Stromal cell of bone marrow (primary cell): ENCODE measurements at regions not wholly inside any gene's neighbourhood (a gene's known extent, or its start where the extent isn't known, plus 50 kb on each side); places are given as distances from the start of the nearest gene placed in this dataset.
"Not testable (repeated sequence)": the region's sequence is repeated elsewhere in the genome, so short reads cannot be mapped to it uniquely, and the experiment has no call there.

ENCODE experiments used
- DNase-seq: peaks from one replicate; pipeline ENCODE4 v3.0.0-alpha.2; 2012; ENCODE audit warnings: low read depth

DNA sequence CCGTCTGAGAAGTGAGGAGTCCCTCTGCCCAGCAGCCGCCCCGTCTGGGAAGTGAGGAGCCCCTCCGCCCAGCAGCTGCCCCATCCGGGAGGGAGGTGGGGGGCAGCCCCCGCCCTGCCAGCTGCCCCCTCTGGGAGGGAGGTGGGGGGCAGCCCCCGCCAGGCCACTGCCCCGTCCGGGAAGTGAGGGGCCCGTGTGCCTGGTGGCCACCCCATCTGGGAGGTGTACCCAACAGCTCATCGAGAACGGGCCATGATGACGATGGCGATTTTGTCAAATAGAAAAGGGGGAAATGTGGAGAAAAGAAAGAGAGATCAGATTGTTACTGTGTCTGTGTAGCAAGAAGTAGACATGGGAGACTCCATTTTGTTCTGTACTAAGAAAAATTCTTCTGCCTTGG lies 208.8 kb downstream of the KDM5D start:
- not testable (repeated sequence) for DNase-seq

DNA sequence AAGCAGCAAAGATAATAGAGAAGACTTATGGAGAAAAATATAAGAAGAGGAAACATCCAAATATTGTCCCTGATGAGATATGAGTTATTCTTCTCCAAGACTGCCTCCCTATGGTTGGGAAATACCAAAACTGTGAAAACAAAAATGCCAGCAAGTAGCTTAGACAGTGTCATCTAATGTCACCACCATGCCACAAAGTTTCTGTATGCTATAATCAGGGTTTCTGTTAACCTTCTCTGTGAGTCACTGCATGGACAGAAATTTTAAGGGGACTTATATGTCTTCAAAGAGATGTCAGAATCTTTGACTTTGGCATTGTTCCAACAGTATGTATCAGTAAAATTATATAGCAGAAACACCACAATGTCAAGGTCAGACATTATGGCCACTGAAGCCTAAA lies 222.6 kb downstream of the KDM5D start:
- DNase-seq, result no peak

DNA sequence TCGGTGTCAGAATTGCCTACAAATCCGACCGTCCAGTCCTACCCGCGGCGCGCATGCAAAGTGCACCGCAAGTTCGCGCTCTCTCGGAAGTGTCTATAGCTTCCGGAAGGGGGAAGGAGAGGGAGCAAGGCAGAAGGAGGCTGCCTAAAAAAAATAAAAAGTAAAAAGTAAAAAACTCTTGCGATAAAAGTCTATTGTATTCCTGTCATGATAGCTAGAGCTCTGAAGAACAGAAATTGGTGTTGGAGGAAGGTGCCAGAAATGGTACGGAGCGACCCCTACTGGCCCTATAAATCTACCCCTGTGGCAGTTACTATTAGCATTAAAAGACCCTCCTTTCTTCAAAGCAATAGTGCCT lies 241.5 kb downstream of the KDM5D start:
- DNase-seq, result no peak

DNA sequence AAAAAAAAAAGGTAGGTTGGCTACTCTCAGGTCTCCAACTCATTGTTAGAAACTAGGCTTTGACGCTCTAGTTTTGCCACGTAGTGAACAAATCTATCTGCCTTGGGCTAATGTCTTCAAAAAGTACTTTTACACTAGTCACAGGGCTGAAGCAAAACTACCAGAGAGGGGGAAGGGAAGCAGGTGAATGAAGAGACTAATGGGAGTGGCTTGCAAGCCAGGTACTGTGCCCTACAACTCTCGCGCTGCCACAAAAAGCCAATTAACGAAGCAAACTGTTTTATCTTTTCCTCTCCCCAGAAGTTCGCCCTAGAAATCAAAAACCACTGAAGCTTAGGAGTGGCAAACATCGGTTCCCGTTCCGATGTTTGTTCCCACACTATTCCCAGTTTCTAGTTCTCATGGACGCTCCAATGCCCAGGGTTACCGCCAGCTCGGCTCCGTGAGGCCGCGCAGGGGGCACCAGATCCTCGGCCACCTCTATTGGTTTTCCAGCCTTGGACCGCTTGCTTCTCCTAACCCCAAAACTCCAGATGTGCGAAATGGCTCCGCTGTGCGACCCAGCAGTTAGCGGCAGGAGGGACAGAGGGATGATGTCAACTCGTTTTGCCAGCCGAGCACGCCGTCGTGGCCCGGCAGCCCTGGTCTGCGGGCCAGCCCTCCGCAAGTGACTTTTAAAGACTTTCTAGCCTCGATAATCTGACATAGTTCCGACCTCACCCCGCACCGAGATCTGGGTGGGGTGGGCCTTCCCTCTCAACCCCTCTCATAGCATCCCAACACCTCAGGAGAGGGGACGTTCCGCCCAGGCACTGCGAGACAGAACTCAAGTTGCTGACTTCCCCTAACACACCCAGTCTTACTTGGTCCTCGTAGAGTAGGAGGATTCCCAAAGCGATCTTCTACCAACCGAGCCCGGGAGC lies 242.1 kb downstream of the KDM5D start:
- no peak for DNase-seq

DNA sequence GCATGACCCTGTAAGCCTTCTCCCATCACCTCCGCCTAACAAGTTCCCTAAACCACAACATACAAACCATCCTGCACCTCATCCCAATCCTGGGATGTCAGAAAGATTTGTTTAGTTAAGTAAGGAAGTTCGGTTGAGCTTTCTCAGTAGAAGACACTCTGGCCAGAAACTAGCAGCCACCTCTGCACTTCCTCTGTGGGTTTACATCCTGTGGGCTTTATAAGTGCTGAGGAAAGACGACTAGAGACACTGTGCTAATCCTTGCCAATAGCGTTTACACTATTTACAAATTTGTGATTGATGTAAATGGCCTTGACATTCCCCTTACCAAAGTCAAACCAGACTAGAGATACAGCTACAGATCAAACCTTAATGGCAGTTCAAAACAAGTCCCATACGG lies 246.0 kb downstream of the KDM5D start:
- no peak for DNase-seq

DNA sequence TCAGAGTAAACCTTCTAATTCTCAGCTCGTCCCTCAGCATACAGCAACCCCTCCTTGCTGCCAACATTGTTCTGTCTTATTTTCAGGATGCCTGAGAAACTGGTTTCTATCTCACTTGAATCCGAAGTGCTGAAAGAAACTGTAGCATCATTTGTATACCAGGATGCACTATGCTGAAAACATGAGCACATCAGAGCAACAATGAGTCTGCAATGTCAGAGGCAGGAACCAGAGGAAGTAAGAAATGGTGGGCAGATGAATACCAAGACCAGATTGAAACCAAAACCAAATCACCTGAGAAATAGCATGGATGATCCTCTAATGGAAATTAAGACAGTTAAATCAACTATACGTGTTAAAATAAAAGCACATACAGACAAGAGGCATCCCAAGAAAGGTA lies 257.0 kb downstream of the KDM5D start:
- no peak for DNase-seq

DNA sequence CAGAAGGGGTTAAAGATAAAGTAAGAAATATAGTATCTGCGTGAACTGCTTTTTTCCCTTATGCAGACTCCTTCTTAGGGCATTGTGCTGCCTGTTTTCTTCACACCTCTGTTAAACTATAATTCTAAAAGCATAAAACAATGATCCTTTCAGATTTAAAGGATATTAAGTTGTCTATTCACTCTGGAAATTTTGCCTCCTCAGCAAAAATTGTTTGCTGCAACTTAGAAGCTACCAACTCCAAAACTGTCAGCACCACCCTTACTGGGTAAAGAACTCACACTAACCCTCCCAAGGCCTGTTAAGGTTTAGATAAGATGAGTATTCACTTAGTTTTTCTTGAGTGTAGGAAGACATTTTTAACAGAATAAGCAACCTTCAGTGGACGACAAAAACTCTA lies 259.5 kb downstream of the KDM5D start:
- DNase-seq, result no peak

DNA sequence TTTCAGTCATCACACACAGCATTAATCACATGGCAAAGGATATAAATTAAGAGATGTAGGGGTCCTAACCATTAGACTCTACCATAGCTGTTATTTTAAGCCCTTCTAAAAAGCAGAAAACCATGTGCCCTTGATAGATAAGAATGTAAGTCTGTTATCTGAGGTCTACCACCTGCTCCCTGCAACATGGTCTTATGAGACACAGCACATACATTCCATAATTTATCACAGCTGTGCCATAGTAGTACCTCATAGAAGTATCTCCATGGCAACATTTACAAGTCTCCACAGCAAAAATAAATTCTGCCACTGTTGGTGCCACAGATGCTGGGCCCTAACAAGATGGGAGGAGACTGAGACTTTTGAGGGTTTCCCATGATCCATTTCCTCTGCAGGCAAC lies 265.4 kb downstream of the KDM5D start:
- no peak for DNase-seq

DNA sequence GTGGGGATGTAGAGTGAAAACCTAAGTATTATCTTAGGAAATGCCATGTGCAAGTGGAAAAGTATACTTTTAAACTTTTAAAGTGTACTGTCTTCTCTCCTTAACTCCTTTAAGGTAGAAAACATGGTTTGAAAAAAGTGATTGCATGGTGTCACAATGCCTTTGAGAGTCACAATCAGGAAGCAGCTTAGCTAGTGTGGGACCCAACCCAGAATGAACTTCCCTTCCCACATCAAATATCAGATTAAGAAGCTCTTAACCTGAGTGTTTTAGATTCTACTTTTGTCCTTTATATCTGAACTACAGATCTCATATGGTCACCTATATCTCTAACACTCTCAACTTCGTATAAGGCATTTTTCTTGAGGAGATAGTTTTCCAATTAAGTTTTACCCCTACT lies 266.6 kb downstream of the KDM5D start:
- no peak for DNase-seq

DNA sequence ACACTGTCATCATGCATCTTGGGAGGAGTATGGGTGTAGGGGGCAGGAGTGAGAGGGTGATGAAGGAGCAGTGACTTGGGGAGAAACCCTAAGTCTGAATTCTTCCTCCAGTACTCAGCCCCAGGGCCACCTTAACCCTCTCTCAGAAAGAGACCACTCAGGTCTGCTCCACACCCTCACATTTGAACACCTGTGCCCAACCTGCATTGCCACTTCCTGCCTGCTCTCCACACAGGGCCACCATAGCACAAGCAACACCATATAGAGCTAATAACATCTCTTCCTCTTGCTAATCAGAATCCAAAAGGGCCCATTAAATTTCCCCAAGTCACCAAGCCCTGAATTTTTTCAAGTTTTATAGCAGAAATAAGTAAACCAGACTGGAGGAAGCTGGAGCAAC lies 278.7 kb downstream of the KDM5D start:
- DNase-seq, result no peak

DNA sequence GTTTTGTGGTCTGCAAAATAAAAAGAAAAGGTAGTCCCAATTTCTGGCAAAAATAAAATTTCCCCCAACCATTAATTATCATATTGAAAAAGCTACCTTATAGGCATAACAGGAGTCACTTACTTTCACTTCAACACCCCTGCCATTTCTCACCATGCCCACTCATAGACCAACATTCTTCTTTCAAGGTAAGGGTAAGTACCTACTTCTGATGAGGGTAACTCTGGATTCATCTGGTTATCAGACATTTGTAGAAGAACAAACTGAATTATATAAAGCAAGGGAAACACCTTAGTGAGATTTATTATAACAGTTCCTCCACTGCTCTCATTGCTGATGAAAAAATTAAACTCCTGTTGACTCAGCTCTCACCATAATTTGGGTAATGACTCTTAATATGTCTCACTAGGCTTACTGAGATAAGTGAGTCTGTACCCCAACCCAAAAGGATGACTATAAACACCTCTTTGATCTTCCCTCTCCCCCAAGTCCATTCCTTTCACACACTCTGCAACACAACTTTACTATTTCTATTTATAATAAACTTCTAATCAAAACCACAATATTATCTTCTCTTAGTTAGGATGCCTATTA lies 287.6 kb downstream of the KDM5D start:
- DNase-seq, result no peak

DNA sequence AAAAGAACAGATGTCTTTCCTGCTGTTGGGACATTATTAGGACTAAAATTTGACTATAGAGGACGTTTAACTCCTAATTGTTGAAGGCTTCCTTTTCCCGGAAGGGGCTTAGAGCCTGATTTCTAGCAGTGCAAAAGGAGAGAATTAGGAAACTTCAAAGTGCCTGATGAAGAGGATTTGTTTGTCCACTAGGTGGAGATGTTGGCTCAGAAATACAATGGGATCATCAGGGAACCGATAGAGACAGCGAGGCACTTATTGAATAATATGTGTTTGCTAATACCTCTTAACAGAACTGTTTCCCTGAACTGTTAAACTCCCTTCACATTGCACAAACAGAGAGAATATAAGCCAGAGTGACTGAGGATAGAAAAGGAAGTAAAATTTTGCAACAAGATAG lies 311.5 kb downstream of the KDM5D start:
- DNase-seq, result peak; percentile 5

DNA sequence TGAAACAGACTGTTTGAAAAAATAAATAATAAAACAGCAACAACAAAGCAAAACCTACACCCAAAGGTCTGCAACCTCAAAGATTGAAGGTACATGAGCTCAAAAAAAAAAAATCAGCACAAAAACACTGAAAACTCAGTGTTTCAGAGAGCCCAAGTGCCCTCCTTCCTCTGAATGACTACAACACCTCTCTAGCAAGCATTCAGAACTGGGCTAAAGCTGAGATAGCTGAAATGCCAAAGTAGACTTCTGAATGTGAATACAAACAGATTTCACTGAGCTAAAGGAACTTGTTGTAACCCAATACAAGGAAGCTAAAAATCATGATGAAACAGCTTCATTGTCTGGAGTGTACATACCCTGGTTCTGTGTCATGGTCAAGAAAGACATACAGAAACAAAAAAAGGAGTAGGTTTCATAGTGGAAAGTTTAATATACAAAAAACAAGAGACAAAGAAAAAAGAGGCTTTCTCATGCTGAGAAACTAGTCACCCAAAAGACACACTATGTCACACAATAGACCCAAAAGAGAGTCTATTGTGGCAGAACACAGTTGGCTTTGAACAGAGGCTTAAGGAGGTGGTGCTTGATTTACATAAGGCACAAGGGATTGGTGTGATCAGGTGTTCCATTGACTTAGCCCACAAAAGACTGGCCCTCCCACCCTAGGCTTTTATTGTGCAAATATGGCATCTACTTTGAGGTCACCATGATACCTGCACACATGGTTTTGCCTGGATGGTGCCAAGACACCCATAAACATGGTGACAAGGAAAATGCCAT lies 316.6 kb downstream of the KDM5D start:
- DNase-seq, result no peak

DNA sequence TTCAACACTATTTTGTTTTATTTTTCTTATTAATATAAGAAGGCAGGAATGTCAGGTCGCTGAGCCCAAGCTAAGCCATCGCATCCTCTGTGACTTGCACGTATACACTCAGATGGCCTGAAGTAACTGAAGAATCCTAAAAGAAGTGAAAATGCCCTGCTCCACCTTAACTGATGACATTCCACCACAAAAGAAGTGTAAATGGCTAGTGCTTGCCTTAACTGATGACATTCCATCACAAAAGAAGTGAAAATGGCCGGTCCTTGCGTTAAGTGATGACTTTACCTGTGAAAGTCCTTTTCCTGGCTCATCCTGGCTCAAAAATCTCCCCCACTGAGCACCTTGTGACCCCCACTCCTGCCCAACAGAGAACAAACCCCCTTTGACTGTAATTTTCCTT lies 317.3 kb downstream of the KDM5D start:
- DNase-seq, result not testable (repeated sequence)

DNA sequence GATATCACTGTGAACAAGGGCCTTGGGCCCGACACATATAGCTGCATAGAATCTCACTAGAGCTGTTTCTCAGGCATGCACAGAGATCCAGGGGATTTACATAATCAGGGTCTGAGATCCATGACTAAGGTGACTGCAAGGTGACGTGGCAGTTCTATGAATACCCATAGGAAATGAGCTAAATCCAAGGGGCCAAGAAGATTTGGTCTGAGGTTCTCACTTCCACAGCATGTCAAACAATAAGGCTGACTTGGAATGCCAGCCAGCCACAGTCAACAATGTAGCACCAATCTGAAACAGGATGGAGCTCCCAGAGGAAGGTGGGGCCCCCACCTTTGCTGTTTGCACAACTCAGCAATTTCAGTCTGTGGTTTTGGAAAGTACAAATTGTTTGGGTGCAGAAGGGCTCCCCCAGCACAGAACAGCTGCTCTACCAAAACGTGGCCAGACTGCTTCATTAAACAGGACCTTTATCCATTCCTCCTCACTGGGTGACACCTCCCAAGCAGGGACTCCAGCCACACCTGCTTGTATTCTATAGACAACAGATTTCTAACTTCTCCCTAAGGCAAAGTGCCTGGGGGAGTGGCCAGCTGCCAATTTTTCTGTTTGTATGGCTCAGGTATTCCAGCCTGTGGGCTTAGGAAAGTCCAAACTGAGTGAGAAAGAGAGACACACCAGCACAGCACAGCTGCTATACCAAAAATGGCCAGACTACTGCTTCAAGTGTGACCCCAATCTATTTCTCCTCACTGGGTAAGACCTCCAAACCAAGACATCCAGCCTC lies 333.4 kb downstream of the KDM5D start:
- DNase-seq, result no peak

DNA sequence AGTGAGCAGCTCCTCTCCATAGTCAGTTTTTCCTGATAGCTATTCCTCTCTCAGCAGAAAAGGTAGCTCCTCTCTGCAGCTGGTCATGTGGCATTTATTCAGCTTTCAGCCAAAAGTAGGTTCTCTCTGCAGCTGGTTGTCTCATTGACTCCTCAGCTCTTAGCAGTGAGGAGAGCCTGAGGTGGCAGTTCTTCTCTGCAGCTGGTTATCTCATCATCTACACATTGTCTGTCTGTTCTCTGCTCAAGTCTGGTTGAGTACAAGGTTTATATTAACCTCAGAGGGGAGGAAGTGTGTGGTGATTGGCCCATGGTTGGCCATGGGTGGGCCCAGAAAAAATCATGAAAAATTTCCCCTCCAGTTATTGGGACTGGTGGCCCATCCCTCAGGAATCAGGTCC lies 338.3 kb downstream of the KDM5D start:
- DNase-seq, result no peak

DNA sequence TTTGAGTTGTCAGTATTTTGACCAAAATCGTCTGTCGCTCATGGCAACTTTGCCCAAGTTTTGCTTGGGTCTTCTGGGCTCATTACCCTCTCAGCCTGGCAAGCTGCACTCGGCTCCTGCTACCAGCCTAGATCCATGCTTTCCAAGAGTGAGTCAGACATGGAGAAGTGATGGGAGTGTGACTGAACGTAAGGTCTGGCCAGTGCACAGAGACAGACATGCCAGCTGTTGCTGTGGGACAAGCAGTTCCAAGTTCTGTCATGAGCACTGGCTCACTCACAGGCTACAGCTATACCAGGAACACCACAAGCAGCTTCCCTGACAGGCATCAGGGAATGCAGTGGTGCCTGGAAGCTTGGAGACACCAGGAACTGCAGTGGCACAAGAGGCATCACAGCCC lies 338.9 kb downstream of the KDM5D start:
- no peak for DNase-seq

DNA sequence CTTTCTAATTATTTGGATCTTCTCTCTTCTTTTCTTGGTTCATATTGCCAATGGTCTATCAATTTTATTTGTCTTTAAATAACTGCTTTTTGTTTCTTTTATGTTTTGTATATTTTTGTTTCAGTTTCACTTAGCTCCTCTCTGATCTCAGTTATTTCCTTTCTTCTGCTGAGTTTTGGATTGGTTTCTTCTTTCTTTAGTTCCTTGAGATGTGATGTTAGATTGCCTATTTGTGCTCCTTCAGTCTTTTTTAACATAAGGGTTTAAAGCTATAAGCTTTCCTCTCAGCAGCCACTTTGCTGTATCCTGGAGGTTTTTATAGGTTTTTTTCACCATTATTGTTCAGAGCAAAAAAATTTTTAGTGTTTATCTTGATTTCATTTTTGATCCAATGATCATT lies 351.6 kb downstream of the KDM5D start:
- no peak for DNase-seq

DNA sequence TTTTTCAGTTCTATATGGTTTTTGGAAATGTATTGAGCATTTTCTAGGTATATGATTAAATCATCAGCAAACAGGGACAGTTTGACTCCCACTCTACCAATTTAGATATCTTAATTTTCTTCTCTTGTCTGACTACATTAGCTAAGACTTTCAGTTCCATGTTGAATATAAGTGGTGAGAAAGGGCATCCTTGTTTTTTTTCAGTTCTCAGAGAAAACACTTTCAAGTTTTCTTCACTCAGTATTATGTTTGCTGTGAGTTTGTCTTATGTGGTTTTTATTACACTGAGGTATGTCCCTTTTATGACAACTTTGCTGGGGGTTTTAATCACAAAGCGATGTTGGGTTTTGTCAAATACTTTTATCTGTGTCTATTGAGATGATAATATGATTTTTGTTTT lies 352.6 kb downstream of the KDM5D start:
- DNase-seq, result no peak

DNA sequence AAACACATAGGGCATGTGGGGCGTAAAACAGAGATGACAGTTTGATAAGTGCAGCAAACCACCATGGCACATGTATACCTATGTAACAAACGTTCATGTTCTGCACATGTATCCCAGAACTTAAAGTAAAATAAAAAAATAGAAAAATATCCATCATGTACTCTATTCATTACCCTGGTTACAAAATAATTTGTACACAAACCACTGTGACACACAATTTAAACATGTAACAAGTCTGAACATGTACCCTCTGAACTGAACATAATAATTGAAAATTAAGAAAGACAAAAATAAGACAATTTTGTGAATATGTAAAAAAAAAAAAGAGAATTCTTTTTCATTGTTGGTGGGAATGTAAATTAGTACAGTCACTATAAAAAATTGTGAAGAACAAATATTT lies 379.2 kb downstream of the KDM5D start:
- no peak for DNase-seq

DNA sequence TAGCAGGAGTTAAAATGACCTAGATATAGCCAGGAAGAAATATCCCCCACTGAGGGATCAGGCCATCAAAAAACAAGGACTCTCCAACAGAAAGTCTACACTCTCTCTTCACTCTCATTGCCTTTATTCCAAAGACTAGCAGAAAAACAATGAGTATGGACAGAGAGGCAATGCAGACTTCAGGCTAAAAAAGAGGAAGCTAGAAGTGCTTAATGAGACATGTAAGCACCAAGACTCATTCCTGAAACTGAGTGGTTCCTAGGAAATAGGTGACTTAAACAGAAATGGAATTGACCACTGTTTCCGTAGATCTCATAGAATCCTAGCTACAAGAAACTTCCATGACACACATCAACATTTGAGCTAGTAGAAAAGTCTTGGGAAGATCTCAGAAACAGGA lies 387.3 kb downstream of the KDM5D start:
- no peak for DNase-seq

DNA sequence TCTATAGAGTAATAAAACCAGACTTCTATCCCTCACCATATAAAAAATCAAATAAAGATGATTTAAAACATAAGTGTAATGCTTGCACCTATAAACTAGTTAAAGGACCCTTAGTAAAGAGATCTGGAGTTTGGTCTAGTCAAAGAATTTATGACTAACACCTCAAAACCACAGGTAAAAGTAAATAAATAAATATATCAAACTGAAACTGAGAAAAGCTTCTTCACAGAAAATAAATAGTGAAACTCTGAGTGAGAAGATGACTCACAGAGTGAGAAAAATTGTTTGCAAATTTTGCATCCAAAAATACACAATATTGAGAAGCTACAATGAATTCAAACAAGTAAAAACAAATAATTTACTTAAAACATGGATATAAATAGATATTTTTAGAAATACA lies 387.8 kb downstream of the KDM5D start:
- no peak for DNase-seq

DNA sequence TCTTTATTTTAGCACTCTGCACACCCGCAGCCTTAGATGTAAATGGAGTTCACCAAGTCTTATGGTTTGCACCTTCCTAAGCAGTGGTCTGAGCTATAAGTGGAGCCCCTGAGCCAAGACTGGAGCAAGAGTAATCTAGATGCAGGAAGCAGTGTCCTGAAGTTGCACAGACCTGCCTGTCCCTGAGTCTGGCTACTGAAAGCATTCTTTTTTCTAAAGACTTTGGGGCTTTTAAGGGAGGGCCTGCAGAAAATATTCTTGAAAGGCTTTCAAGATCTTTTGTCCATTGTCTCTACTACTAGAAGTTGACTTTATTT lies 389.7 kb downstream of the KDM5D start:
- DNase-seq, result no peak
